Fibroblast of villous mesenchyme (primary cell): ENCODE measurements at regions not wholly inside any gene's neighbourhood (a gene's known extent, or its start where the extent isn't known, plus 50 kb on each side); places are given as distances from the start of the nearest gene placed in this dataset.

Source experiments
- DNase-seq: peaks from one replicate; pipeline ENCODE4 v3.0.0-alpha.2; 2010; ENCODE audit warnings: low read depth
- H3K4me3 ChIP-seq: 2 replicates; pipeline ENCODE4 v1.5.1; 2011; ENCODE audit warnings: low read depth, mild to moderate bottlenecking, low read length
- CTCF ChIP-seq: IDR thresholded peaks from 2 replicates; pipeline ENCODE4 v1.5.1; 2012; ENCODE audit warnings: low read depth, mild to moderate bottlenecking, low read length; ENCODE audit not compliant: insufficient read depth

GRCh38 chr9:89884356-89885083 lies 279.7 kb downstream of the GADD45G start:
- H3K4me3 ChIP-seq: no peak overlapping the region
- TF ChIP-seq CTCF: no peak
- no peak for DNase-seq

- no peak for TF ChIP-seq CTCF
- no peak overlapping the region for H3K4me3 ChIP-seq
- no peak for DNase-seq
These were observed 280.3 kb downstream of the GADD45G start for GRCh38 chr9:89885156-89885555.

- TF ChIP-seq CTCF: no peak
- H3K4me3 ChIP-seq: no peak overlapping the region
- DNase-seq: no peak
These were observed 281.5 kb downstream of the GADD45G start for GRCh38 chr9:89886281-89886700.

- DNase-seq: no peak
- TF ChIP-seq CTCF: no peak
- H3K4me3 ChIP-seq: no peak overlapping the region
These were observed 282.5 kb downstream of the GADD45G start for GRCh38 chr9:89887286-89887685.

GRCh38 chr9:89888233-89888632 lies 283.4 kb downstream of the GADD45G start:
- H3K4me3 ChIP-seq: no peak overlapping the region
- no peak for TF ChIP-seq CTCF
- no peak for DNase-seq

- no peak overlapping the region for H3K4me3 ChIP-seq
- no peak for DNase-seq
- TF ChIP-seq CTCF: no peak
These were observed 283.9 kb downstream of the GADD45G start for GRCh38 chr9:89888677-89889076.

- DNase-seq: no peak
- TF ChIP-seq CTCF: no peak
- no peak overlapping the region for H3K4me3 ChIP-seq
These were observed 285.1 kb downstream of the GADD45G start for GRCh38 chr9:89889865-89890264.
